ENCODE measurements at regions not wholly inside any gene's neighbourhood (a gene's known extent, or its start where the extent isn't known, plus 50 kb on each side); places are given as distances from the start of the nearest gene placed in this dataset.
A peak's percentile ranks its signal among the peaks of the same experiment; 100 is the strongest.

- Mint-ChIP-seq H3K27ac (peak overlapping the region; percentile 62 to 90 (median 79)), H3K4me1 (peaks cover 57% of the 10 kb centered on the region), H3K27me3 (ENCODE audit: low read depth) (no peaks in the 10 kb centered on the region), H3K4me3 (no peak overlapping the region), H3K36me3 (ENCODE audit: low read depth) (no peaks in the 10 kb centered on the region), H3K9me3 (no peaks in the 10 kb centered on the region)
- TF ChIP-seq CTCF (IDR thresholded peaks at IDR 0.05; ENCODE audit: unreplicated experiment in 3 of 3): no peak
Measured at GRCh38 chr4:156190615-156191014, 236.9 kb upstream of the CTSO start.

- Mint-ChIP-seq H3K4me3 (no peak overlapping the region), H3K27ac (peak overlapping the region in 1 of 3 experiments; percentile 90), H3K9me3 (no peaks in the 10 kb centered on the region), H3K36me3 (ENCODE audit: low read depth) (no peaks in the 10 kb centered on the region), H3K4me1 (peaks cover 48% of the 10 kb centered on the region), H3K27me3 (ENCODE audit: low read depth) (no peaks in the 10 kb centered on the region)
- TF ChIP-seq CTCF (IDR thresholded peaks at IDR 0.05; ENCODE audit: unreplicated experiment in 3 of 3): no peak
Measured at GRCh38 chr4:156188596-156188995, 234.9 kb upstream of the CTSO start.

- Mint-ChIP-seq H3K4me3 (no peak overlapping the region), H3K27ac (peak overlapping the region; percentile 47 to 53 (median 51)), H3K27me3 (ENCODE audit: low read depth) (no peaks in the 10 kb centered on the region), H3K4me1 (peaks cover 24% of the 10 kb centered on the region), H3K36me3 (ENCODE audit: low read depth) (no peaks in the 10 kb centered on the region), H3K9me3 (no peaks in the 10 kb centered on the region)
- no peak for TF ChIP-seq CTCF (IDR thresholded peaks at IDR 0.05; ENCODE audit: unreplicated experiment in 3 of 3)
Measured at GRCh38 chr4:156186111-156186510, 232.4 kb upstream of the CTSO start.

GRCh38 chr4:156185514-156186055 lies 231.9 kb upstream of the CTSO start:
- no peak for TF ChIP-seq CTCF (IDR thresholded peaks at IDR 0.05; ENCODE audit: unreplicated experiment in 3 of 3)
- H3K9me3 Mint-ChIP-seq: no peaks in the 10 kb centered on the region
- peaks cover 19% of the 10 kb centered on the region for H3K4me1 Mint-ChIP-seq
- H3K36me3 Mint-ChIP-seq (ENCODE audit: low read depth): no peaks in the 10 kb centered on the region
- peak overlapping the region; percentile 47 to 53 (median 51) for H3K27ac Mint-ChIP-seq
- H3K27me3 Mint-ChIP-seq (ENCODE audit: low read depth): no peaks in the 10 kb centered on the region
- H3K4me3 Mint-ChIP-seq: no peak overlapping the region

- Mint-ChIP-seq H3K4me1 (peaks cover 5% of the 10 kb centered on the region), H3K9me3 (no peaks in the 10 kb centered on the region), H3K4me3 (no peak overlapping the region)
Measured at GRCh38 chr4:156182269-156182668, 228.6 kb upstream of the CTSO start.

More at GRCh38 chr4:156182269-156182668, 228.6 kb upstream of the CTSO start:
- Mint-ChIP-seq H3K36me3 (ENCODE audit: low read depth) (no peaks in the 10 kb centered on the region), H3K27ac (no peak overlapping the region), H3K27me3 (ENCODE audit: low read depth) (no peaks in the 10 kb centered on the region)
- TF ChIP-seq CTCF (IDR thresholded peaks at IDR 0.05; ENCODE audit: unreplicated experiment in 3 of 3): no peak

Data from nephron (organoid).